ENCODE measurements at regions not wholly inside any gene's neighbourhood (a gene's known extent, or its start where the extent isn't known, plus 50 kb on each side); places are given as distances from the start of the nearest gene placed in this dataset.

DNA sequence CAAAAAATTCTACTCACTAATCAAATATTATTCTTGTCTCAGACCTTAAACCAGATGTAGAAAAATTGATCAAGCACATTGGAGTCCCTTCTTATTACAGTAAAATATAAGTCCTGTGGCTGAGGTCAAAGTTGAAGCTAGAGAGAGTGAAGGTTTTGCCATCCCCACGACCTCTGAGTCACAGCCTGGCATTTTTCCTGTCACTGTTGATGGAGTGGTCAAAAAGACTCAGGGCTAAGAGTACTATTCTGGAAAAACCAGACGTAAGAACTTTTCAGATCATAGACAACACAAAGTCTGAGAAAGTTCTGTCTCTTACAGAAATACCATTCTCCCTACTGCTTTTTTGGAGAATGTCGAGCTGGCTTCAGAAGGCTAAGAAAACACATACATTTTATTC is 323.7 kb upstream of the ANKRD30A start:
- H3K4me3 Mint-ChIP-seq, result no peak overlapping the region
- no peak overlapping the region for H3K27ac Mint-ChIP-seq

GRCh38 chr10:36794981-36795380 is 330.4 kb upstream of the ANKRD30A start:
- H3K4me3 Mint-ChIP-seq, result no peak overlapping the region
- ChIA-PET POLR2A (no interaction called here), CTCF (no interaction called here)
- H3K4me3 ChIP-seq (ENCODE audit: control extremely low read depth in 1 of 5, extremely low read depth in 1 of 5, insufficient read depth in 1 of 5, low read depth in 2 of 5, low read length in 4 of 5), result no peak overlapping the region
- H3K27ac Mint-ChIP-seq, result no peak overlapping the region
- TF ChIP-seq, protein P1, sequence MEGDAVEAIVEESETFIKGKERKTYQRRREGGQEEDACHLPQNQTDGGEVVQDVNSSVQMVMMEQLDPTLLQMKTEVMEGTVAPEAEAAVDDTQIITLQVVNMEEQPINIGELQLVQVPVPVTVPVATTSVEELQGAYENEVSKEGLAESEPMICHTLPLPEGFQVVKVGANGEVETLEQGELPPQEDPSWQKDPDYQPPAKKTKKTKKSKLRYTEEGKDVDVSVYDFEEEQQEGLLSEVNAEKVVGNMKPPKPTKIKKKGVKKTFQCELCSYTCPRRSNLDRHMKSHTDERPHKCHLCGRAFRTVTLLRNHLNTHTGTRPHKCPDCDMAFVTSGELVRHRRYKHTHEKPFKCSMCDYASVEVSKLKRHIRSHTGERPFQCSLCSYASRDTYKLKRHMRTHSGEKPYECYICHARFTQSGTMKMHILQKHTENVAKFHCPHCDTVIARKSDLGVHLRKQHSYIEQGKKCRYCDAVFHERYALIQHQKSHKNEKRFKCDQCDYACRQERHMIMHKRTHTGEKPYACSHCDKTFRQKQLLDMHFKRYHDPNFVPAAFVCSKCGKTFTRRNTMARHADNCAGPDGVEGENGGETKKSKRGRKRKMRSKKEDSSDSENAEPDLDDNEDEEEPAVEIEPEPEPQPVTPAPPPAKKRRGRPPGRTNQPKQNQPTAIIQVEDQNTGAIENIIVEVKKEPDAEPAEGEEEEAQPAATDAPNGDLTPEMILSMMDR (IDR thresholded peaks at IDR 0.05), result no peak
- no peak for TF ChIP-seq EZH2 (IDR thresholded peaks at IDR 0.05; ENCODE audit: borderline replicate concordance, insufficient read depth, low read depth, low read length, poor library complexity, severe bottlenecking)
- ATAC-seq (ENCODE audit: low read depth) (no peak), DNase-seq (no peak)
- H3K27me3 Mint-ChIP-seq, result no peaks in the 10 kb centered on the region
- no peaks in the 10 kb centered on the region for H3K9me3 Mint-ChIP-seq (ENCODE audit: insufficient read depth)
- no peaks in the 10 kb centered on the region for H3K4me1 Mint-ChIP-seq
- no peaks in the 10 kb centered on the region for H3K4me1 ChIP-seq (ENCODE audit: control insufficient read depth in 2 of 2, insufficient read depth in 2 of 2, low read length in 2 of 2)
- no peaks in the 10 kb centered on the region for H3K9me3 ChIP-seq (ENCODE audit: control extremely low read depth in 1 of 3, control insufficient read depth in 2 of 3, insufficient read depth in 1 of 3, low read length in 2 of 3)
- no peaks in the 10 kb centered on the region for H3K27me3 ChIP-seq (replicated peaks in 1 of 4; ENCODE audit: control extremely low read depth in 1 of 4, control insufficient read depth in 3 of 4, insufficient read depth in 4 of 4, low read length in 3 of 4)
- H3K79me2 ChIP-seq (ENCODE audit: control insufficient read depth, insufficient read depth, low read length), result no peaks in the 10 kb centered on the region
- H3K27ac ChIP-seq (ENCODE audit: low read length in 2 of 2), result no peak overlapping the region
- H3K9ac ChIP-seq (ENCODE audit: low read length), result no peak overlapping the region
- no peaks in the 10 kb centered on the region for H4K20me1 ChIP-seq (ENCODE audit: control insufficient read depth, insufficient read depth, low read length, poor library complexity, severe bottlenecking)
- 92% methylated on average over 2 of the region's 3 CpGs for WGBS (ENCODE audit: insufficient coverage)
- intact Hi-C loops (cut with micrococcal nuclease), result no loop called here
- no peak overlapping the region for H3K4me2 ChIP-seq (replicated peaks; ENCODE audit: low read depth, low read length, poor library complexity, severe bottlenecking)
- H2AFZ ChIP-seq (ENCODE audit: insufficient read depth, low read depth, low read length, poor library complexity, severe bottlenecking), result no peak overlapping the region
- no peaks in the 10 kb centered on the region for H3K36me3 ChIP-seq (replicated peaks in 1 of 2; ENCODE audit: control extremely low read depth in 1 of 2, control insufficient read depth in 1 of 2, extremely low read depth in 1 of 2, insufficient read depth in 2 of 2, low read length in 1 of 2)

More for the DNA sequence above, 323.7 kb upstream of the ANKRD30A start:
- CTCF ChIA-PET, result no interaction called here
- TF ChIP-seq, protein P1 (IDR thresholded peaks at IDR 0.05), result no peak
- TF ChIP-seq EZH2 (IDR thresholded peaks at IDR 0.05; ENCODE audit: borderline replicate concordance, insufficient read depth, low read depth, low read length, poor library complexity, severe bottlenecking), result no peak
- no peaks in the 10 kb centered on the region for H3K36me3 ChIP-seq (replicated peaks in 1 of 2; ENCODE audit: control extremely low read depth in 1 of 2, control insufficient read depth in 1 of 2, extremely low read depth in 1 of 2, insufficient read depth in 2 of 2, low read length in 1 of 2)
- no peaks in the 10 kb centered on the region for H3K4me1 ChIP-seq (ENCODE audit: control insufficient read depth in 2 of 2, insufficient read depth in 2 of 2, low read length in 2 of 2)
- ATAC-seq (ENCODE audit: low read depth) (no peak), DNase-seq (no peak)
- Mint-ChIP-seq H3K27me3 (no peaks in the 10 kb centered on the region), H3K9me3 (ENCODE audit: insufficient read depth) (no peaks in the 10 kb centered on the region), H3K4me1 (no peaks in the 10 kb centered on the region)
- intact Hi-C loops (cut with micrococcal nuclease), result no loop called here
- H3K4me3 ChIP-seq (ENCODE audit: control extremely low read depth in 1 of 5, extremely low read depth in 1 of 5, insufficient read depth in 1 of 5, low read depth in 2 of 5, low read length in 4 of 5), result no peak overlapping the region
- POLR2A ChIA-PET, result no interaction called here
- no peaks in the 10 kb centered on the region for H3K79me2 ChIP-seq (ENCODE audit: control insufficient read depth, insufficient read depth, low read length)
- 60% methylated on average over 1 of the region's 3 CpGs for WGBS (ENCODE audit: insufficient coverage)
- H3K9me3 ChIP-seq (ENCODE audit: control extremely low read depth in 1 of 3, control insufficient read depth in 2 of 3, insufficient read depth in 1 of 3, low read length in 2 of 3), result no peaks in the 10 kb centered on the region
- no peaks in the 10 kb centered on the region for H4K20me1 ChIP-seq (ENCODE audit: control insufficient read depth, insufficient read depth, low read length, poor library complexity, severe bottlenecking)
- no peak overlapping the region for H3K4me2 ChIP-seq (replicated peaks; ENCODE audit: low read depth, low read length, poor library complexity, severe bottlenecking)
- H3K27me3 ChIP-seq (replicated peaks in 1 of 4; ENCODE audit: control extremely low read depth in 1 of 4, control insufficient read depth in 3 of 4, insufficient read depth in 4 of 4, low read length in 3 of 4), result no peaks in the 10 kb centered on the region
- H3K9ac ChIP-seq (ENCODE audit: low read length), result no peak overlapping the region
- H2AFZ ChIP-seq (ENCODE audit: insufficient read depth, low read depth, low read length, poor library complexity, severe bottlenecking), result no peak overlapping the region
- H3K27ac ChIP-seq (ENCODE audit: low read length in 2 of 2), result no peak overlapping the region

All from B cell (primary cell).